CD14-positive monocyte (primary cell): ENCODE measurements at regions not wholly inside any gene's neighbourhood (a gene's known extent, or its start where the extent isn't known, plus 50 kb on each side); places are given as distances from the start of the nearest gene placed in this dataset.

ENCODE experiments used
- DNase-seq, 3 donors: peaks; one replicate each; pipeline ENCODE4 v3.0.0-alpha.2; 2011 to 2022
- H2AFZ ChIP-seq: 2 replicates; pipeline ENCODE4 v1.6.0; 2012; ENCODE audit warnings: mild to moderate bottlenecking, low read depth, low read length, inconsistent platforms; ENCODE audit not compliant: insufficient read depth, poor library complexity, severe bottlenecking
- H3K27ac ChIP-seq, 2 donors: 1 replicate in 1 of 2; 2 replicates in 1 of 2; pipeline ENCODE4 v1.5.1; 2012 to 2013; ENCODE audit warnings: low read length in 2 of 2, control low read depth in 1 of 2, inconsistent platforms in 1 of 2, low read depth in 1 of 2, mild to moderate bottlenecking in 1 of 2
- H3K27me3 ChIP-seq, 2 donors: one replicate each; pipeline versions ENCODE4 v1.6.0 to v1.6.1; 2011 to 2013; ENCODE audit warnings: low read length in 2 of 2; ENCODE audit not compliant: control insufficient read depth in 2 of 2, insufficient read depth in 2 of 2
- H3K36me3 ChIP-seq, 2 donors: replicated peaks in 1 of 2; 1 replicate in 1 of 2; 2 replicates in 1 of 2; pipeline versions ENCODE4 v1.5.1 to v1.6.1; 2012 to 2013; ENCODE audit warnings: low read length in 2 of 2, control low read depth in 1 of 2, inconsistent platforms in 1 of 2, mild to moderate bottlenecking in 1 of 2; ENCODE audit not compliant: insufficient read depth in 2 of 2, control insufficient read depth in 1 of 2
- H3K4me1 ChIP-seq, 2 donors: 1 replicate in 1 of 2; 2 replicates in 1 of 2; pipeline versions ENCODE4 v1.5.1 to v1.6.1; 2012 to 2013; ENCODE audit warnings: low read length in 2 of 2, control low read depth in 1 of 2, inconsistent platforms in 1 of 2, mild to moderate bottlenecking in 1 of 2, moderate library complexity in 1 of 2; ENCODE audit not compliant: insufficient read depth in 2 of 2, control insufficient read depth in 1 of 2
- H3K4me2 ChIP-seq: replicated peaks from 2 replicates; pipeline ENCODE3; 2012; ENCODE audit warnings: low read length, moderate library complexity, mild to moderate bottlenecking; ENCODE audit not compliant: poor library complexity, severe bottlenecking; ENCODE audit errors: extremely low read depth
- H3K4me3 ChIP-seq, 3 experiments: fragments of 200-600 bp in 1 of 3; sonication (generic) in 1 of 3; replicated peaks in 1 of 3; 1 replicate in 2 of 3; 2 replicates in 1 of 3; pipeline ENCODE4 v1.5.1; 2011 to 2013; ENCODE audit warnings: low read length in 3 of 3, mild to moderate bottlenecking in 3 of 3, control low read depth in 2 of 3, low read depth in 2 of 3, inconsistent platforms in 1 of 3, moderate library complexity in 1 of 3
- H3K79me2 ChIP-seq: 2 replicates; pipeline ENCODE4 v1.6.0; 2012; ENCODE audit warnings: mild to moderate bottlenecking, control low read depth, inconsistent platforms, low read length, moderate library complexity; ENCODE audit not compliant: insufficient read depth
- H3K9ac ChIP-seq: 2 replicates; pipeline ENCODE4 v1.6.0; 2017; ENCODE audit warnings: low read length, mild to moderate bottlenecking; ENCODE audit not compliant: insufficient read depth, poor library complexity, severe bottlenecking
- H3K9me3 ChIP-seq, 2 donors: replicated peaks in 1 of 2; 1 replicate in 1 of 2; 2 replicates in 1 of 2; pipeline versions ENCODE4 v1.5.1 to v1.6.1; 2012 to 2013; ENCODE audit warnings: low read length in 2 of 2, control low read depth in 1 of 2; ENCODE audit not compliant: control insufficient read depth in 1 of 2, insufficient read depth in 1 of 2
- H4K20me1 ChIP-seq: 2 replicates; pipeline ENCODE4 v1.6.0; 2012; ENCODE audit warnings: mild to moderate bottlenecking, low read length, control low read depth, moderate library complexity; ENCODE audit not compliant: insufficient read depth
- H3K27ac Mint-ChIP-seq, 7 donors: one replicate each; pipeline ENCODE4 v1.8.0; 2020; ENCODE audit warnings: mild to moderate bottlenecking in 7 of 7, mixed read lengths in 7 of 7, moderate library complexity in 6 of 7, inconsistent platforms in 2 of 7
- H3K27me3 Mint-ChIP-seq, 3 donors: one replicate each; pipeline ENCODE4 v1.8.0; 2021 to 2022; ENCODE audit warnings: low read depth in 3 of 3, mild to moderate bottlenecking in 3 of 3, mixed read lengths in 3 of 3, moderate library complexity in 3 of 3, inconsistent platforms in 1 of 3
- H3K36me3 Mint-ChIP-seq, 2 donors: one replicate each; pipeline ENCODE4 v1.8.0; 2020; ENCODE audit warnings: mixed read lengths in 2 of 2, inconsistent platforms in 1 of 2, mild to moderate bottlenecking in 1 of 2
- H3K4me1 Mint-ChIP-seq: one replicate; pipeline ENCODE4 v1.8.0; 2020; ENCODE audit warnings: mild to moderate bottlenecking, mixed read lengths
- H3K4me3 Mint-ChIP-seq, 2 donors: one replicate each; pipeline ENCODE4 v1.8.0; 2020; ENCODE audit warnings: mild to moderate bottlenecking in 2 of 2, mixed read lengths in 2 of 2, moderate library complexity in 1 of 2
- H3K9me3 Mint-ChIP-seq, 7 donors: one replicate each; pipeline ENCODE4 v1.8.0; 2020 to 2022; ENCODE audit warnings: mixed read lengths in 7 of 7, mild to moderate bottlenecking in 6 of 7, moderate library complexity in 6 of 7, inconsistent platforms in 2 of 7
- CTCF ChIP-seq: fragments of 200-600 bp; IDR thresholded peaks from one replicate; pipeline ENCODE4 v1.8.0; 2022; ENCODE audit warnings: antibody characterized with exemption, mild to moderate bottlenecking
- WGBS: methylation state at CpG from one replicate; pipeline ENCODE4 v1.1.5; 2013; ENCODE audit warnings: missing lambda C conversion rate; ENCODE audit not compliant: insufficient coverage; 5-methylcytosine and 5-hydroxymethylcytosine counted together
- intact Hi-C, 2 donors: fragments of 100-400 bp; cut with micrococcal nuclease; formaldehyde crosslinking; loops; one replicate each; pipeline versions ENCODE4 v1.15.0 to v1.15.1; 2023

DNA sequence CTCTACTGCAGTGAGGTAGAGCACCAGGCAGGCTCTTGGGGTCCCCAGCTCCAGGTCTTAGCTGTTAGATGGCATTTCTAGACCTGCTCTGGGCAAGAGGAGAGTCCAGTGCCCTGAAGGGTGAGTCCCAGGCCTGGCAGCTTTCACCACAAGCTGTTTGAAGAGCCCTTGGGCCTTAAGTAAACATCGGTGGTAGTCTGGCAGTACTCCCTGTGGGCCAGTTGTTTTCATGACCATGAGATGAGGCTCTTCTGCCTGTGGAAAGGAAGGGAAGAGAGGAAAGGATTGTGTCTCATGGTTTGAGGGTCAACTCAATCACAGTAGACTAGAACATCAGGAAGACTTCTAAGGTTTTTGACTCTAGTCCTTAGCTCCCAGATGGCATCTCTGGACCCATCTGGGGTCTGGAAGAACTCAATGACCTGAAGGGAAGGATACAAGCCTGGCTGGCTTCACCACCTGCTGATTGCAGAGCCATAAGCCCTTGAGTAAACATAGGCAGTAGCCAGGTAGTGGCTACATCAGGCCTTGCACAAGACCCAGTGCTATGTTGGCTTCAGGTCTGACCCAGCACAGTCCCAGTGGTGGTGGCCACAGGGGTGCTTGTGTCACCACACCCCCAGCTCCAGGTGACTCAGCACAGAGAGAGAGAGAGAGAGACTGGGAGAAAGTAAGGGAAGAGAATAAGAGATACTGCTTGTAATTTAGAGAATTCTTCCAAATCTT, 114.3 kb upstream of the PCSK5 start:
- Mint-ChIP-seq H3K27ac (peak overlapping the region in 1 of 7 donors; percentile 0), H3K36me3 (no peaks in the 10 kb centered on the region), H3K9me3 (peaks cover 2 to 11% (median 8%) of the 10 kb centered on the region in 7 donors), H3K4me1 (no peaks in the 10 kb centered on the region), H3K4me3 (no peak overlapping the region), H3K27me3 (peaks cover 0 to 2% (median 0%) of the 10 kb centered on the region in 3 donors)
- Histone ChIP-seq H3K36me3 (no peaks in the 10 kb centered on the region), H3K79me2 (no peaks in the 10 kb centered on the region), H3K27me3 (no peaks in the 10 kb centered on the region), H3K4me3 (no peak overlapping the region), H3K27ac (no peak overlapping the region), H3K4me1 (no peaks in the 10 kb centered on the region), H4K20me1 (no peaks in the 10 kb centered on the region), H2AFZ (no peak overlapping the region), H3K9me3 (peaks cover 8 to 19% of the 10 kb centered on the region in 2 donors), H3K9ac (no peak overlapping the region), H3K4me2 (no peak overlapping the region)
- TF ChIP-seq CTCF = no peak
- intact Hi-C loops = no loop called here
- 100% methylated on average over 1 of the region's 1 CpG for WGBS
- DNase-seq = no peak

- no peaks in the 10 kb centered on the region for H3K4me1 ChIP-seq
- Mint-ChIP-seq H3K4me1 (no peaks in the 10 kb centered on the region), H3K27ac (no peak overlapping the region), H3K9me3 (peaks cover 0 to 8% (median 3%) of the 10 kb centered on the region in 7 donors), H3K36me3 (no peaks in the 10 kb centered on the region), H3K27me3 (peaks cover 0 to 3% (median 2%) of the 10 kb centered on the region in 3 donors), H3K4me3 (no peak overlapping the region)
- DNase-seq = no peak
- intact Hi-C loops = no loop called here
- 60% methylated on average over 1 of the region's 1 CpG for WGBS
- H3K4me3 ChIP-seq = no peak overlapping the region
- H3K27ac ChIP-seq = no peak overlapping the region
- no peaks in the 10 kb centered on the region for H3K27me3 ChIP-seq
- H3K36me3 ChIP-seq = no peaks in the 10 kb centered on the region
- TF ChIP-seq CTCF = no peak
- no peaks in the 10 kb centered on the region for H3K79me2 ChIP-seq
- H4K20me1 ChIP-seq = no peaks in the 10 kb centered on the region
- no peak overlapping the region for H2AFZ ChIP-seq
- no peak overlapping the region for H3K4me2 ChIP-seq
- peaks cover 0 to 8% of the 10 kb centered on the region in 2 donors for H3K9me3 ChIP-seq
- no peak overlapping the region for H3K9ac ChIP-seq
Observed at GRCh38 chr9:75780185-75780584, 110.3 kb upstream of the PCSK5 start.
